Suprapubic skin (tissue), 4 donors: ENCODE measurements at regions not wholly inside any gene's neighbourhood (a gene's known extent, or its start where the extent isn't known, plus 50 kb on each side); places are given as distances from the start of the nearest gene placed in this dataset.

ENCODE experiments used
- DNase-seq, 2 donors: peaks; one replicate each; pipeline ENCODE4 v3.0.0-alpha.2; 2019; ENCODE audit warnings: low spot score in 2 of 2
- H3K27ac ChIP-seq: fragments of 200-600 bp; sonication (generic); one replicate; pipeline ENCODE4 v1.5.1; 2019
- H3K27me3 ChIP-seq: fragments of 200-600 bp; sonication (generic); one replicate; pipeline ENCODE4 v1.5.1; 2019
- H3K36me3 ChIP-seq: fragments of 200-600 bp; sonication (generic); one replicate; pipeline ENCODE4 v1.5.1; 2019
- H3K4me1 ChIP-seq: fragments of 200-600 bp; sonication (generic); one replicate; pipeline ENCODE4 v1.5.1; 2019
- H3K4me3 ChIP-seq: fragments of 200-600 bp; sonication (generic); one replicate; pipeline ENCODE4 v1.5.1; 2019; ENCODE audit warnings: mild to moderate bottlenecking
- H3K9me3 ChIP-seq: fragments of 200-600 bp; sonication (generic); one replicate; pipeline ENCODE4 v1.5.1; 2019
- EP300 ChIP-seq: sonication (generic); formaldehyde crosslinking; IDR thresholded peaks from one replicate; pipeline ENCODE4 v1.6.1; 2017; ENCODE audit warnings: antibody characterized with exemption
- POLR2A ChIP-seq, 2 donors: fragments of 450-650 bp; IDR thresholded peaks; one replicate each; pipeline ENCODE4 v1.6.1; 2017; ENCODE audit warnings: antibody characterized with exemption in 2 of 2, mild to moderate bottlenecking in 2 of 2, moderate library complexity in 2 of 2
- POLR2AphosphoS5 ChIP-seq, 3 donors: sonication (generic); formaldehyde crosslinking; IDR thresholded peaks; one replicate each; pipeline ENCODE4 v1.6.1; 2017; ENCODE audit warnings: antibody characterized with exemption in 3 of 3
- WGBS: methylation state at CpG from one replicate; pipeline ENCODE4 v1.1.5; 2018; 5-methylcytosine and 5-hydroxymethylcytosine counted together
- TF ChIP-seq, protein P1 (sequence below), 2 donors: fragments of 200-600 bp in 1 of 2; fragments of 450-650 bp in 1 of 2; sonication (generic) in 1 of 2; IDR thresholded peaks; one replicate each; pipeline ENCODE4 v1.5.1; 2016 to 2019; ENCODE audit warnings: antibody characterized with exemption in 2 of 2, mild to moderate bottlenecking in 1 of 2, moderate library complexity in 1 of 2

DNA sequence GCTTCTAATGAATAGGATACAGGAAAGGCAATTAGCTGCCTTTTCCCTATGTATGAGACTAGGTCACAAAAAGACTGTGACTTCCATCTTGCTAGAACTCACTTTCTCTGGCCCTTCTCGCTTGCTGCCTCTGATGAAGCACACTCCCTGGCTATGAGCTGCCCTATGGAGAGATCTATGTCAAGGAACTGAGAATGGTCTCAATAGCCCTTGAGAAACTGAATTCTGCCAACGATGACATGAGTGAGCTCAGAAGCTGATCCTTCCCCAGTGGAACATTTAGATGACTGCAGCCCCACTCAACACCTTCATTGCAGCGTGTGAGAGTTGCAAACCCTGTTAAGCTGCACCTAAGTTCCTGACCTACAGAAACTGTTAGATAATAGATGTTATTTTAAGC, 309.8 kb downstream of the COG6 start:
- TF ChIP-seq POLR2AphosphoS5 (IDR thresholded peaks at IDR 0.05) (no peak), EP300 (no peak), POLR2A (IDR thresholded peaks at IDR 0.05) (no peak)
- TF ChIP-seq, protein P1, sequence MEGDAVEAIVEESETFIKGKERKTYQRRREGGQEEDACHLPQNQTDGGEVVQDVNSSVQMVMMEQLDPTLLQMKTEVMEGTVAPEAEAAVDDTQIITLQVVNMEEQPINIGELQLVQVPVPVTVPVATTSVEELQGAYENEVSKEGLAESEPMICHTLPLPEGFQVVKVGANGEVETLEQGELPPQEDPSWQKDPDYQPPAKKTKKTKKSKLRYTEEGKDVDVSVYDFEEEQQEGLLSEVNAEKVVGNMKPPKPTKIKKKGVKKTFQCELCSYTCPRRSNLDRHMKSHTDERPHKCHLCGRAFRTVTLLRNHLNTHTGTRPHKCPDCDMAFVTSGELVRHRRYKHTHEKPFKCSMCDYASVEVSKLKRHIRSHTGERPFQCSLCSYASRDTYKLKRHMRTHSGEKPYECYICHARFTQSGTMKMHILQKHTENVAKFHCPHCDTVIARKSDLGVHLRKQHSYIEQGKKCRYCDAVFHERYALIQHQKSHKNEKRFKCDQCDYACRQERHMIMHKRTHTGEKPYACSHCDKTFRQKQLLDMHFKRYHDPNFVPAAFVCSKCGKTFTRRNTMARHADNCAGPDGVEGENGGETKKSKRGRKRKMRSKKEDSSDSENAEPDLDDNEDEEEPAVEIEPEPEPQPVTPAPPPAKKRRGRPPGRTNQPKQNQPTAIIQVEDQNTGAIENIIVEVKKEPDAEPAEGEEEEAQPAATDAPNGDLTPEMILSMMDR (IDR thresholded peaks at IDR 0.05), result no peak
- no peak for DNase-seq
- no peaks in the 10 kb centered on the region for H3K36me3 ChIP-seq
- H3K4me3 ChIP-seq, result no peak overlapping the region
- no peaks in the 10 kb centered on the region for H3K4me1 ChIP-seq
- no peaks in the 10 kb centered on the region for H3K9me3 ChIP-seq
- 95% methylated on average over 3 of the region's 3 CpGs for WGBS
- no peaks in the 10 kb centered on the region for H3K27me3 ChIP-seq
- H3K27ac ChIP-seq, result no peak overlapping the region

DNA sequence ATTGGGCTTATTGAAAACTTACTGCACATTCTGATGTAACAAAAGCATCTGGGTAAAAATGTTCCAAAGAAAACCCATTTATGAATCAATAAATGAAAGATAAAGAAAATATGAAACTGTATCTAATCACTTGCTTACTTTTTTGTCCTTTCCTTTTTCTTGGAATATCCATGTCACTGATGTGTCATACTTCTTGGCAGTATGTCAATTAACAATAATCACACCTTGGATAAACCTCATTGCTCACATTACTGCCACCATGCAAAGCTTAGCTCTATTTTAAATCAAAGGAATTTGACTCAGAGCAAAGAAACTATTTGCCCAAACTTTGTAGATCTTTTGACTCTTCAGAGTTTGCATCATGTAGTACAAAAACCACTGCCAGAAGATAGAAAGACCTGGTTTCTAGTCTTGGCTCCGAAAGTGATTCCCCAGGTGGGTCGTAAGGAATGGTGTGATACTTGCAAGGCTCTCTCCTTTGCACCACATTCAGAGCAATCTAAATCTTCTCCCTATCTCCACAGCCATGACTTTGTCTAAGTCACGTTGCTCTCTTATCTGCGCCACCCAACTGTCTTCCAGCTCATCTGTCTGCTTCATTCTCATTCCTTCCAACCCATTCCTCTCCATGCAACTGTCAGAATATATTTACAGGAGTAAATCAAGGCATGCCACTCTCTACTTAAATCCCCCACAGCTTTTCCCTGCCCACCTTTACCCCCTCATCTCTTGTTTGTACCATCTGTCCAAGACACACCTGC, 311.9 kb downstream of the COG6 start:
- no peaks in the 10 kb centered on the region for H3K27me3 ChIP-seq
- no peak for DNase-seq
- 90% methylated on average over 4 of the region's 4 CpGs for whole genome bisulfite sequencing
- TF ChIP-seq EP300 (no peak), POLR2A (IDR thresholded peaks at IDR 0.05) (no peak)
- TF ChIP-seq, protein P1 (IDR thresholded peaks at IDR 0.05), result no peak
- no peak overlapping the region for H3K4me3 ChIP-seq
- H3K9me3 ChIP-seq, result no peaks in the 10 kb centered on the region
- no peaks in the 10 kb centered on the region for H3K4me1 ChIP-seq
- H3K27ac ChIP-seq, result no peak overlapping the region
- H3K36me3 ChIP-seq, result no peaks in the 10 kb centered on the region

DNA sequence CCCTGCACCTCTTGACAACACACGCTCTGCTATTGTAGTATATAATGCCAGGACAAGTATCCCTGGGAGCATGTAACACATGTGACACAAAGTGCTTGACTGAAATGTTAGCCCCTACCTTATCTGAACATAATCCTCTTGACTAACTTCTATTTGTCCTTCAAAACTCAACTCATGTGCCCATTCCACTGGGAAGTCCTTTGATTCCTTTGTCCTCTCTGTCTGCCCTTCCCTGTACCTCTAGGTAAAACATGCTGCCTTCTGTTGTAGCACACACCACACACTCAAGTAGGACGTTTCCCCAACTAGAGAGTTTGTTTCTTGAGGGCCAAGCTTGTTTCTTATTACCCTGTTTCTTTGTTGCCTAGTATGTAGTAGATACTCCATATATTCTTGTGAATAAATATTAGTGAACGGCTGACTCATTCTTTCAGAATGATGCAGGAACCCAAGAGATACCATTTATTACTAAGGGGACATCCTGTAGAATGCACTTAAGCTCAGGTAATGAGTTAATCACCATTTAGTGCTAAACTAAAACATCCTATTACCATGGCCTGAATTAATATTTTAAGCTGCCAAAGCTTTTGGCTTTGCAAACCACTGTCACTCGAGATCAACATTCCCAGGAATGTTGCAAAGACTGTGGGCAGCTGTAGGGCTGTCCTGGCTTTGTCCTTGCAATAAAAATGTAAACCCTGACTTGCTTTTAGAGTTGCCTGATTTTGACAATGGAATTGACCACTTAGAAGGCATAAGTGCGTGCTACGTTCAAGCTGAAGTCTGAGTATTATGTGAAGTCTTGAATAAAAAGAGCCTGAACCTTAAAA, 313.4 kb downstream of the COG6 start:
- H3K4me3 ChIP-seq, result no peak overlapping the region
- TF ChIP-seq, protein P1 (IDR thresholded peaks at IDR 0.05), result no peak
- no peak for TF ChIP-seq POLR2AphosphoS5 (IDR thresholded peaks at IDR 0.05)
- no peak for TF ChIP-seq POLR2A (IDR thresholded peaks at IDR 0.05)
- no peak for TF ChIP-seq EP300
- DNase-seq, result no peak
- H3K4me1 ChIP-seq, result no peaks in the 10 kb centered on the region
- H3K9me3 ChIP-seq, result no peaks in the 10 kb centered on the region
- H3K27ac ChIP-seq, result no peak overlapping the region
- no peaks in the 10 kb centered on the region for H3K27me3 ChIP-seq
- 81% methylated on average over 6 of the region's 6 CpGs for WGBS
- no peaks in the 10 kb centered on the region for H3K36me3 ChIP-seq

DNA sequence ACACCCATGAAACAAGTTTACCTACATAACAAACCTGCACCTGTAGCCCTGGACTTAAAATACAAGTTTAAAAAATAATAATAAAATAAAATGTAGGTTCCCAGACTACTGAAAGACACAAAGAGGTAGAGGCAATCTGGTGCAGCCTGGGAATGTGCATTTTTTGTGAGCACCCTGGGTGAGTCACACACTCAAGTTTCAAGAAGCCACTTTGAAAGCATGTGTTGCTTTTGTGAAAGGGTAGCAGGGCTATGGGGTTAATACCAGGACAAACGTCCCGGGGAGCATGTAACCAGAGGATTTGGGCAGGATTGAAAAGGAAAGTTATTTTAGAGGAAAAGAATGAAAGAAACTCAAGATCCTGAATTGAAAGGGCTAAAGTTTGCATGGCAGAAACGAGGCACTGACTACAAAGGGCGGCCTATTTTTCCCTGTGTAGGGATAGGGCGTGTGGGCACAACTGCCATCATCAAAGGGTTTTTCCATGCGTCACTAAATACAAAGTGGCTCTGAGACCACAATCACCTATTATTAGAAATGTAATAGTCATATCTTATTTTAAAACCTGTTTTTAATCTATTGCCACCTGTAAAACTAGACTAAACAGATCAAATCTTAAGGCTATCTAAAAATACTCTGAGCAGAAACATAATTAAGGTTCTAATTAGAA, 314.9 kb downstream of the COG6 start:
- TF ChIP-seq EP300 (no peak), POLR2AphosphoS5 (IDR thresholded peaks at IDR 0.05) (no peak)
- Histone ChIP-seq H3K4me3 (no peak overlapping the region), H3K27me3 (no peaks in the 10 kb centered on the region), H3K4me1 (no peaks in the 10 kb centered on the region), H3K27ac (no peak overlapping the region), H3K9me3 (no peaks in the 10 kb centered on the region), H3K36me3 (no peaks in the 10 kb centered on the region)
- DNase-seq, result no peak
- 75% methylated on average over 6 of the region's 6 CpGs for WGBS

DNA sequence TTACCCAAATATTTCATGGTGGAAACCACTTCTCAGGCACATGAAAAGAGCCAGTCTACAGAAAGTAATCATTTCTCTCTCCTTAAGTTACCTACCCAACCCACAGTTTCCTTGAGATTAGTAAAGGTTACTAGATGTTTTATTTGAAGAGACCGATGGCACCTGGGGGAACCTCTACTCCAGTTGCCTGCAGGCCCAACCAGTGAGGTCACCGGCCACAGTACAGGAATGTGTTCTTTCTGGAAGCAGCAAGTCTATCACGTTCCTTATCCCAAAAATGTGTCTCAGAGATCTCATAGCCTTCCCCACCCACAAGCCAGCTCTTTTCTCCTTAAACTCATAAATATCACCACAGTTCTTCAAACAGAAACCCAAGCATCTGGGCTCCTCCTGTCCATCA, 316.1 kb downstream of the COG6 start:
- DNase-seq, result no peak
- TF ChIP-seq POLR2AphosphoS5 (IDR thresholded peaks at IDR 0.05) (no peak), POLR2A (IDR thresholded peaks at IDR 0.05) (no peak), EP300 (no peak)
- TF ChIP-seq, protein P1 (IDR thresholded peaks at IDR 0.05), result no peak
- 85% methylated on average over 3 of the region's 3 CpGs for WGBS
- Histone ChIP-seq H3K27ac (no peak overlapping the region), H3K4me3 (no peak overlapping the region), H3K4me1 (peaks cover 4% of the 10 kb centered on the region), H3K9me3 (no peaks in the 10 kb centered on the region), H3K36me3 (no peaks in the 10 kb centered on the region), H3K27me3 (no peaks in the 10 kb centered on the region)
